ENCODE measurements at regions not wholly inside any gene's neighbourhood (a gene's known extent, or its start where the extent isn't known, plus 50 kb on each side); places are given as distances from the start of the nearest gene placed in this dataset.

- TF ChIP-seq CTCF (IDR thresholded peaks at IDR 0.05) (no peak), POLR2A (IDR thresholded peaks at IDR 0.05) (no peak), POLR2AphosphoS5 (IDR thresholded peaks at IDR 0.05; ENCODE audit: insufficient read depth in 1 of 2, low read depth in 1 of 2) (no peak)
Measured at GRCh38 chr15:38635170-38635569, 70.6 kb upstream of the RASGRP1 start.

All from vagina (tissue), 2 donors.